HG02970 (cell line): ENCODE measurements at regions not wholly inside any gene's neighbourhood (a gene's known extent, or its start where the extent isn't known, plus 50 kb on each side); places are given as distances from the start of the nearest gene placed in this dataset.
"Not testable (repeated sequence)": the region's sequence is repeated elsewhere in the genome, so short reads cannot be mapped to it uniquely, and the experiment has no call there.

ENCODE experiments used
- ATAC-seq: cut with Tn5 transposase; IDR thresholded peaks from one replicate; pipeline ENCODE4 v1.9.1; 2021; ENCODE audit warnings: mild to moderate bottlenecking, moderate library complexity, moderate number of reproducible peaks; ENCODE audit not compliant: unreplicated experiment, low FRiP score

GRCh38 chr9:102518324-102518723, 476.8 kb upstream of the CYLC2 start:
- no peak for ATAC-seq

GRCh38 chr9:102514541-102514940, 480.6 kb upstream of the CYLC2 start:
- no peak for ATAC-seq

GRCh38 chr9:102507044-102507687, 488.0 kb upstream of the CYLC2 start:
- ATAC-seq: no peak

GRCh38 chr9:102506406-102506805, 488.7 kb upstream of the CYLC2 start:
- no peak for ATAC-seq

GRCh38 chr9:102499468-102499867, 495.7 kb upstream of the CYLC2 start:
- no peak for ATAC-seq

- ATAC-seq: no peak
Measured at GRCh38 chr9:102497709-102498108, 497.4 kb upstream of the CYLC2 start.

GRCh38 chr9:102486976-102487375, 508.2 kb upstream of the CYLC2 start:
- ATAC-seq: not testable (repeated sequence)

- no peak for ATAC-seq
Measured at GRCh38 chr9:102483651-102484050, 511.5 kb upstream of the CYLC2 start.

GRCh38 chr9:102482776-102483175, 512.4 kb upstream of the CYLC2 start:
- ATAC-seq: no peak

- ATAC-seq: no peak
Measured at GRCh38 chr9:102479191-102479590, 515.9 kb upstream of the CYLC2 start.

- no peak for ATAC-seq
Measured at GRCh38 chr9:102474357-102474756, 520.8 kb upstream of the CYLC2 start.

GRCh38 chr9:102469430-102469829, 525.7 kb upstream of the CYLC2 start:
- not testable (repeated sequence) for ATAC-seq

- no peak for ATAC-seq
Measured at GRCh38 chr9:102461156-102461819, 533.8 kb upstream of the CYLC2 start.

- no peak for ATAC-seq
Measured at GRCh38 chr9:102459828-102460227, 535.3 kb upstream of the CYLC2 start.

GRCh38 chr9:102456562-102456961, 538.6 kb upstream of the CYLC2 start:
- no peak for ATAC-seq

GRCh38 chr9:102445906-102446305, 549.2 kb upstream of the CYLC2 start:
- no peak for ATAC-seq

GRCh38 chr9:102445181-102445747, 549.9 kb upstream of the CYLC2 start:
- ATAC-seq: no peak

- ATAC-seq: no peak
Measured at GRCh38 chr9:102439583-102439982, 555.5 kb upstream of the CYLC2 start.

GRCh38 chr9:102436599-102436998, 558.5 kb upstream of the CYLC2 start:
- ATAC-seq: not testable (repeated sequence)

- no peak for ATAC-seq
Measured at GRCh38 chr9:102435427-102435826, 559.7 kb upstream of the CYLC2 start.

- ATAC-seq: no peak
Measured at GRCh38 chr9:102434545-102434944, 560.6 kb upstream of the CYLC2 start.

GRCh38 chr9:102428305-102428704, 566.8 kb upstream of the CYLC2 start:
- ATAC-seq: no peak
